ENCODE measurements at regions not wholly inside any gene's neighbourhood (a gene's known extent, or its start where the extent isn't known, plus 50 kb on each side); places are given as distances from the start of the nearest gene placed in this dataset.

DNA sequence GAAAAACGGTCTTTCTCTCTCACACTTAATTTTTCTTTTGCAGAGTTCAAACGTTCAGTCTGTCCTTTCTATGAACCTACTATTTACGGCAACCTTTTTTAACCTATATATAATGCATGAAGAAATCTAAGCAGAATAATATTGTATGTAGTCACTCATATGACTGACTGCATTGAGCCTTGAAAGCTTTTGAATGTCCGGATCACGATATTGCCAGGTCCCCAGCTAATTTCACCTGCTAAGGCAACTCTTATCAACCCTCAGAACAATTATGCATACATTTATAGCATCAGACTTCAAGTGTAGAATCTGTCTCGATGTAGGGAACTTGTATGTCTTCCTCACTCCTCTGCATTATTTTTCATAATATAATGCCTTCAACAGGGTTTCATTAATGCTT is 1083.8 kb upstream of the KLHL29 start:
- TF ChIP-seq KDM5A (IDR thresholded peaks at IDR 0.05; ENCODE audit: borderline replicate concordance, low read length), result no peak
- TF ChIP-seq, protein P1, sequence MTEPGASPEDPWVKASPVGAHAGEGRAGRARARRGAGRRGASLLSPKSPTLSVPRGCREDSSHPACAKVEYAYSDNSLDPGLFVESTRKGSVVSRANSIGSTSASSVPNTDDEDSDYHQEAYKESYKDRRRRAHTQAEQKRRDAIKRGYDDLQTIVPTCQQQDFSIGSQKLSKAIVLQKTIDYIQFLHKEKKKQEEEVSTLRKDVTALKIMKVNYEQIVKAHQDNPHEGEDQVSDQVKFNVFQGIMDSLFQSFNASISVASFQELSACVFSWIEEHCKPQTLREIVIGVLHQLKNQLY (CRISPR knock-in tag; IDR thresholded peaks at IDR 0.05), result no peak
- TF ChIP-seq EP300 (IDR thresholded peaks at IDR 0.05; ENCODE audit: low read depth in 2 of 2, low read length in 2 of 2), result no peak
- no peak for TF ChIP-seq EP300 (CRISPR knock-in tag; IDR thresholded peaks at IDR 0.05; ENCODE audit: borderline replicate concordance)
- TF ChIP-seq ZNF207 (IDR thresholded peaks at IDR 0.05; ENCODE audit: borderline replicate concordance), result no peak
- no peak for TF ChIP-seq NR2C2 (CRISPR knock-in tag; IDR thresholded peaks at IDR 0.05; ENCODE audit: borderline replicate concordance)
- no peak for TF ChIP-seq GABPA (IDR thresholded peaks at IDR 0.05; ENCODE audit: low read depth, low read length)
- TF ChIP-seq GABPA (CRISPR knock-in tag; IDR thresholded peaks at IDR 0.05; ENCODE audit: low read depth), result no peak
- no peak for TF ChIP-seq ZBTB8A (CRISPR knock-in tag; IDR thresholded peaks at IDR 0.05; ENCODE audit: borderline replicate concordance, low read depth)
- TF ChIP-seq, protein P2, sequence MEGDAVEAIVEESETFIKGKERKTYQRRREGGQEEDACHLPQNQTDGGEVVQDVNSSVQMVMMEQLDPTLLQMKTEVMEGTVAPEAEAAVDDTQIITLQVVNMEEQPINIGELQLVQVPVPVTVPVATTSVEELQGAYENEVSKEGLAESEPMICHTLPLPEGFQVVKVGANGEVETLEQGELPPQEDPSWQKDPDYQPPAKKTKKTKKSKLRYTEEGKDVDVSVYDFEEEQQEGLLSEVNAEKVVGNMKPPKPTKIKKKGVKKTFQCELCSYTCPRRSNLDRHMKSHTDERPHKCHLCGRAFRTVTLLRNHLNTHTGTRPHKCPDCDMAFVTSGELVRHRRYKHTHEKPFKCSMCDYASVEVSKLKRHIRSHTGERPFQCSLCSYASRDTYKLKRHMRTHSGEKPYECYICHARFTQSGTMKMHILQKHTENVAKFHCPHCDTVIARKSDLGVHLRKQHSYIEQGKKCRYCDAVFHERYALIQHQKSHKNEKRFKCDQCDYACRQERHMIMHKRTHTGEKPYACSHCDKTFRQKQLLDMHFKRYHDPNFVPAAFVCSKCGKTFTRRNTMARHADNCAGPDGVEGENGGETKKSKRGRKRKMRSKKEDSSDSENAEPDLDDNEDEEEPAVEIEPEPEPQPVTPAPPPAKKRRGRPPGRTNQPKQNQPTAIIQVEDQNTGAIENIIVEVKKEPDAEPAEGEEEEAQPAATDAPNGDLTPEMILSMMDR (CRISPR knock-in tag; IDR thresholded peaks at IDR 0.05), result no peak

Measured in HepG2 (cell line).